SK-N-SH (cell line): ENCODE measurements at regions not wholly inside any gene's neighbourhood (a gene's known extent, or its start where the extent isn't known, plus 50 kb on each side); places are given as distances from the start of the nearest gene placed in this dataset.
"Not testable (repeated sequence)": the region's sequence is repeated elsewhere in the genome, so short reads cannot be mapped to it uniquely, and the experiment has no call there.

Experiments used
- CTCF ChIA-PET: fragments of 300-600, 350-600 bp; formaldehyde crosslinking; extraction: SDS; loops from one replicate; lab custom pipeline; 2021; lab: Yijun Ruan, JAX
- POLR2A ChIA-PET: fragments of 350-600 bp; sonication (Branson Sonifier 250); formaldehyde crosslinking; extraction: SDS; loops from one replicate; lab custom pipeline; 2020; ENCODE audit warnings: antibody characterized with exemption, inconsistent platforms; lab: Yijun Ruan, JAX
- DNase-seq: peaks from one replicate; pipeline ENCODE4 v3.0.0; 2012
- H2AFZ ChIP-seq: fragments of 200-600 bp; sonication (generic); 2 replicates; pipeline ENCODE4 v1.8.1; 2016; ENCODE audit warnings: antibody characterized with exemption, mild to moderate bottlenecking, low read depth
- H3F3A ChIP-seq: fragments of 200-600 bp; sonication (generic); replicated peaks from 2 replicates; pipeline ENCODE3; 2016; ENCODE audit warnings: antibody characterized with exemption, mild to moderate bottlenecking; ENCODE audit not compliant: insufficient read depth
- H3K27ac ChIP-seq, 2 experiments: fragments of 200-500 bp in 1 of 2; fragments of 200-600 bp in 1 of 2; sonication (Bioruptor generic) in 1 of 2; sonication (generic), shearing (Covaris generic) in 1 of 2; 2 replicates each; pipeline versions ENCODE4 v1.5.1 to v1.6.1; 2014 to 2016; ENCODE audit warnings: low read depth in 2 of 2, inconsistent platforms in 1 of 2, low read length in 1 of 2, mild to moderate bottlenecking in 1 of 2, mixed read lengths in 1 of 2
- H3K27me3 ChIP-seq: fragments of 200-600 bp; sonication (generic), shearing (Covaris generic); 2 replicates; pipeline ENCODE4 v1.6.1; 2016; ENCODE audit warnings: mixed run types; ENCODE audit not compliant: insufficient read depth
- H3K36me3 ChIP-seq, 2 experiments: fragments of 200-500 bp in 1 of 2; fragments of 200-600 bp in 1 of 2; sonication (Bioruptor generic) in 1 of 2; sonication (generic) in 1 of 2; replicated peaks in 1 of 2; 2 replicates each; pipeline versions ENCODE3 to v1.5.1; 2014 to 2016; ENCODE audit warnings: low read length in 1 of 2, mild to moderate bottlenecking in 1 of 2; ENCODE audit not compliant: insufficient read depth in 2 of 2, control insufficient read depth in 1 of 2
- H3K4me1 ChIP-seq, 2 experiments: fragments of 200-500 bp in 1 of 2; fragments of 200-600 bp in 1 of 2; sonication (Bioruptor generic) in 1 of 2; sonication (generic), shearing (Covaris generic) in 1 of 2; 2 replicates each; pipeline versions ENCODE4 v1.5.1 to v1.6.1; 2014 to 2016; ENCODE audit warnings: low read depth in 1 of 2, low read length in 1 of 2, mixed run types in 1 of 2; ENCODE audit not compliant: insufficient read depth in 2 of 2, control insufficient read depth in 1 of 2
- H3K4me2 ChIP-seq: fragments of 200-600 bp; sonication (generic), shearing (Covaris generic); 2 replicates; pipeline ENCODE4 v1.6.1; 2017; ENCODE audit warnings: mixed run types
- H3K4me3 ChIP-seq, 2 experiments: fragments of 200-500 bp in 1 of 2; fragments of 200-600 bp in 1 of 2; sonication (Bioruptor generic) in 1 of 2; sonication (generic), shearing (Covaris generic) in 1 of 2; 2 replicates each; pipeline versions ENCODE4 v1.5.1 to v1.8.1; 2014 to 2016; ENCODE audit warnings: low read depth in 2 of 2, inconsistent platforms in 1 of 2, low read length in 1 of 2, mild to moderate bottlenecking in 1 of 2, mixed read lengths in 1 of 2, moderate library complexity in 1 of 2
- H3K79me2 ChIP-seq: fragments of 200-600 bp; sonication (generic); 2 replicates; pipeline ENCODE4 v1.8.1; 2017; ENCODE audit warnings: mild to moderate bottlenecking; ENCODE audit not compliant: insufficient read depth
- H3K9ac ChIP-seq: fragments of 200-600 bp; sonication (generic); 2 replicates; pipeline ENCODE4 v1.6.1; 2017; ENCODE audit warnings: mixed run types
- H3K9me2 ChIP-seq: fragments of 200-600 bp; sonication (generic); 2 replicates; pipeline ENCODE4 v1.6.1; 2017; ENCODE audit warnings: mixed run types
- H3K9me3 ChIP-seq: fragments of 200-600 bp; sonication (generic); 2 replicates; pipeline ENCODE4 v1.6.1; 2017; ENCODE audit warnings: mixed run types, mild to moderate bottlenecking, moderate library complexity
- H4K20me1 ChIP-seq: fragments of 200-600 bp; sonication (generic); 2 replicates; pipeline ENCODE4 v1.6.1; 2017; ENCODE audit warnings: mild to moderate bottlenecking, mixed run types; ENCODE audit not compliant: insufficient read depth
- EP300 ChIP-seq, 2 experiments: IDR thresholded peaks; 2 replicates each; pipeline versions ENCODE4 v1.4.0 to v1.6.1; 2012; ENCODE audit warnings: borderline replicate concordance in 1 of 2, low read depth in 1 of 2, low read length in 1 of 2
- POLR2AphosphoS5 ChIP-seq: IDR thresholded peaks from 2 replicates; pipeline ENCODE4 v1.6.1; 2012; ENCODE audit warnings: low read depth, low read length
- RFX5 ChIP-seq: IDR thresholded peaks from 2 replicates; pipeline ENCODE4 v1.6.1; 2012; ENCODE audit warnings: mild to moderate bottlenecking, improper control_type of control experiment, low read length
- SMC3 ChIP-seq: IDR thresholded peaks from 2 replicates; pipeline ENCODE4 v1.6.1; 2012; ENCODE audit warnings: low read depth, low read length, improper control_type of control experiment
- WGBS: methylation state at CpG from one replicate; pipeline ENCODE4 v1.1.6; 2017; ENCODE audit warnings: low lambda C conversion rate; 5-methylcytosine and 5-hydroxymethylcytosine counted together
- TF ChIP-seq, protein P1 (sequence below): IDR thresholded peaks from 2 replicates; pipeline ENCODE4 v1.4.0; 2012; ENCODE audit warnings: low read depth

DNA sequence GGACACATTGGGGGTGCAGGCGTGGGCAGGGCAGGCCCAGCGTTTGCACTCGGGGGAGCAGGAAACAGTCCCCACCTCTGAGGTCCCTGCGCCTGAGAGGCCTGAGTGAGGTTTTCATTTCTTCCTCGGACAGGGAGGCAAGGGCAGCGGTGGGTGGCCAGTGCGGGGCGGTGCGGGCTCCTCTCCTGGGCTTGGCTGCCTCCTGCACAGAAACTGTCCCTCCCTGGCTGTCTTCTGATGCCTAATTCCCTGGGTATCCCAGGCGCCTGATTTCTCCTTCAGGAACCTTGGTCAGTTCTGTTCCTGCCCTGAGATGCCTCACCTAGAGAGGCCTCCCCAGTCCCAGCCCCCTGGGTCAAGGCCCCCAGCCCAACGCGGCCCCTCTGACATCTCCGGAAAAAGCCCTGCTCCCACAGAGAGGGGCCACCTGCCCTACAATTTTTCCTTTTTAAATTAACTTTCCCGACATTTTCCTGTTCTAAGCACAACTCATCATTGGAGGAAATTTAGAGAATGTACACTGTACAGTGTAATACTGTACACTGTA, 260.3 kb downstream of the ADGRD1 start:
- Histone ChIP-seq H3K9me3 (no peaks in the 10 kb centered on the region), H3K9ac (no peak overlapping the region), H3K4me2 (no peak overlapping the region), H3K9me2 (no peaks in the 10 kb centered on the region), H2AFZ (no peak overlapping the region), H3K27me3 (no peaks in the 10 kb centered on the region), H3K36me3 (no peaks in the 10 kb centered on the region), H3K27ac (no peak overlapping the region), H3F3A (no peaks in the 10 kb centered on the region)
- no peak for DNase-seq
- ChIA-PET CTCF (no interaction called here), POLR2A (no interaction called here)
- WGBS, result 56% methylated on average over 8 of the region's 14 CpGs
- TF ChIP-seq SMC3 (no peak), POLR2AphosphoS5 (no peak), RFX5 (no peak), EP300 (IDR thresholded peaks at IDR 0.05; ENCODE audit: borderline replicate concordance in 1 of 2, low read depth in 1 of 2, low read length in 1 of 2) (no peak)
- TF ChIP-seq, protein P1, sequence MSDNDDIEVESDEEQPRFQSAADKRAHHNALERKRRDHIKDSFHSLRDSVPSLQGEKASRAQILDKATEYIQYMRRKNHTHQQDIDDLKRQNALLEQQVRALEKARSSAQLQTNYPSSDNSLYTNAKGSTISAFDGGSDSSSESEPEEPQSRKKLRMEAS, result no peak
- TF ChIP-seq, all 33 proteins: peak for 0
- Histone ChIP-seq H3K4me1 (peaks cover 0 to 13% of the 10 kb centered on the region in 2 experiments; a peak in 1 of 4 replicates), H3K4me3 (no peak overlapping the region), H3K79me2 (no peaks in the 10 kb centered on the region), H4K20me1 (no peaks in the 10 kb centered on the region)

DNA sequence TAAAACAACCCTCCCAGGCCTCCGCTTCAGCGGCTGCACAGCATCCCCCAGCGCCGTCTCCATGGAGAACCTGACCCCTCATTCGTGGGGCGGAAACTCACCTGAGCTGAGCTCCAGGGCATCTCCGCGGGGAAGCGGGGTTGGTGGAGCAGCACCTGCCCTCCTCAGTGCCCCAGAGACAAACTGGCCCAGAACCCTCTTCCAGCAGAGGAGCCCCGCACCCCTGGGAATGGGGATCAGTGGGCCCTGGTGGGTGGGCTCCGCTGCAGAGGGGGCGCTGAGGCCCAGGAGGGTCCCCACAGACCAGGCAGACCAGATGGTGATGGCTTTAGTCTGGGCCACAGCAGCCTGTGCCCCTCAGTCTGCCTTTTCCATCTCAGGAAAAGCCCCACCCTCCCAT, 261.2 kb downstream of the ADGRD1 start:
- CTCF ChIA-PET, H3K36me3 ChIP-seq, H4K20me1 ChIP-seq, H3K27ac ChIP-seq, H3K9me3 ChIP-seq, POLR2A ChIA-PET, H3K79me2 ChIP-seq, H3K9ac ChIP-seq, H3K4me3 ChIP-seq, DNase-seq, H3K27me3 ChIP-seq, H2AFZ ChIP-seq, H3K4me2 ChIP-seq, H3F3A ChIP-seq, H3K9me2 ChIP-seq: not testable (repeated sequence)
- 90% methylated on average over 4 of the region's 12 CpGs for WGBS
- peaks cover 0 to 13% of the 10 kb centered on the region in 2 experiments; a peak in 1 of 4 replicates for H3K4me1 ChIP-seq

- H3K4me2 ChIP-seq, H3K9me3 ChIP-seq, H3K27ac ChIP-seq, H3K79me2 ChIP-seq, H4K20me1 ChIP-seq, H3K36me3 ChIP-seq, H3F3A ChIP-seq, H3K9me2 ChIP-seq, H3K9ac ChIP-seq, H3K27me3 ChIP-seq, H3K4me3 ChIP-seq, H2AFZ ChIP-seq, DNase-seq, CTCF ChIA-PET, POLR2A ChIA-PET: not testable (repeated sequence)
- H3K4me1 ChIP-seq, result peaks cover 0 to 17% of the 10 kb centered on the region in 2 experiments; a peak in 1 of 4 replicates
- WGBS, result 27% methylated on average over 7 of the region's 14 CpGs
Observed at GRCh38 chr12:131216587-131216986, 262.9 kb downstream of the ADGRD1 start.
